H9 (cell line): ENCODE measurements at regions not wholly inside any gene's neighbourhood (a gene's known extent, or its start where the extent isn't known, plus 50 kb on each side); places are given as distances from the start of the nearest gene placed in this dataset.

Experiments
- DNase-seq: peaks from one replicate; pipeline ENCODE4 v3.0.0-alpha.2; 2017
- H2AFZ ChIP-seq: one replicate; pipeline ENCODE4 v1.6.1; 2013; ENCODE audit warnings: mild to moderate bottlenecking, low read length, control low read depth, moderate library complexity
- H2AK5ac ChIP-seq: 2 replicates; pipeline ENCODE4 v1.6.1; 2013; ENCODE audit warnings: low read length, control low read depth, mixed read lengths; ENCODE audit not compliant: insufficient read length
- H2BK120ac ChIP-seq: one replicate; pipeline ENCODE4 v1.6.1; 2013; ENCODE audit warnings: low read depth, mild to moderate bottlenecking, low read length, control low read depth, inconsistent platforms; ENCODE audit not compliant: poor library complexity, severe bottlenecking
- H2BK12ac ChIP-seq: 2 replicates; pipeline ENCODE4 v1.6.1; 2013; ENCODE audit warnings: low read length, control low read depth, mixed read lengths, low read depth; ENCODE audit not compliant: insufficient read length
- H2BK15ac ChIP-seq: 2 replicates; pipeline ENCODE4 v1.6.1; 2013; ENCODE audit warnings: low read depth, low read length, control low read depth
- H2BK20ac ChIP-seq: one replicate; pipeline ENCODE4 v1.6.1; 2013; ENCODE audit warnings: low read depth, mild to moderate bottlenecking, low read length, control low read depth, inconsistent platforms; ENCODE audit not compliant: poor library complexity, severe bottlenecking
- H2BK5ac ChIP-seq: 2 replicates; pipeline ENCODE4 v1.6.1; 2013; ENCODE audit warnings: low read length, control low read depth, mixed read lengths; ENCODE audit not compliant: insufficient read length
- H3K14ac ChIP-seq: 2 replicates; pipeline ENCODE4 v1.6.1; 2013; ENCODE audit warnings: low read length, control low read depth; ENCODE audit not compliant: insufficient read depth
- H3K18ac ChIP-seq: 2 replicates; pipeline ENCODE4 v1.6.1; 2013; ENCODE audit warnings: low read depth, mild to moderate bottlenecking, mixed read lengths, low read length, control low read depth; ENCODE audit not compliant: insufficient read length
- H3K23ac ChIP-seq: 2 replicates; pipeline ENCODE4 v1.6.1; 2013; ENCODE audit warnings: low read length, control low read depth, mixed read lengths, low read depth; ENCODE audit not compliant: insufficient read length
- H3K23me2 ChIP-seq: 2 replicates; pipeline ENCODE4 v1.6.1; 2013; ENCODE audit warnings: low read depth, mild to moderate bottlenecking, mixed read lengths, low read length, control low read depth; ENCODE audit not compliant: insufficient read length, poor library complexity, severe bottlenecking
- H3K27ac ChIP-seq: 2 replicates; pipeline ENCODE4 v1.5.1; 2013; ENCODE audit warnings: low read length, control low read depth, mixed read lengths, low read depth; ENCODE audit not compliant: insufficient read length
- H3K27me3 ChIP-seq: 2 replicates; pipeline ENCODE4 v1.6.1; 2013; ENCODE audit warnings: low read length, control low read depth, inconsistent platforms; ENCODE audit not compliant: insufficient read depth
- H3K4ac ChIP-seq: 2 replicates; pipeline ENCODE4 v1.6.1; 2013; ENCODE audit warnings: low read depth, mild to moderate bottlenecking, control low read depth, inconsistent platforms, low read length, moderate library complexity
- H3K4me1 ChIP-seq: 2 replicates; pipeline ENCODE4 v1.6.1; 2013; ENCODE audit warnings: low read length, control low read depth, inconsistent platforms; ENCODE audit not compliant: insufficient read depth
- H3K4me2 ChIP-seq: 2 replicates; pipeline ENCODE4 v1.6.1; 2013; ENCODE audit warnings: low read length, control low read depth, mixed read lengths; ENCODE audit not compliant: insufficient read length, insufficient read depth
- H3K56ac ChIP-seq: 2 replicates; pipeline ENCODE4 v1.6.1; 2013; ENCODE audit warnings: low read depth, mild to moderate bottlenecking, mixed read lengths, low read length, control low read depth; ENCODE audit not compliant: insufficient read length
- H3K79me1 ChIP-seq: 2 replicates; pipeline ENCODE4 v1.6.1; 2013; ENCODE audit warnings: low read depth, mild to moderate bottlenecking, moderate library complexity, low read length, control low read depth, inconsistent platforms; ENCODE audit not compliant: insufficient read depth, poor library complexity, severe bottlenecking
- H3K79me2 ChIP-seq: 2 replicates; pipeline ENCODE4 v1.6.1; 2013; ENCODE audit warnings: low read length, control low read depth, inconsistent platforms; ENCODE audit not compliant: insufficient read depth
- H3K9ac ChIP-seq: 2 replicates; pipeline ENCODE4 v1.6.1; 2013; ENCODE audit warnings: low read length, control low read depth, mixed read lengths; ENCODE audit not compliant: insufficient read length; ENCODE audit errors: extremely low read depth
- H3K9me3 ChIP-seq: one replicate; pipeline ENCODE4 v1.6.1; 2013; ENCODE audit warnings: low read depth, low read length, inconsistent platforms; ENCODE audit not compliant: control insufficient read depth
- H3T11ph ChIP-seq: one replicate; pipeline ENCODE4 v1.6.1; 2013; ENCODE audit warnings: mild to moderate bottlenecking, low read length, control low read depth, inconsistent platforms
- H4K20me1 ChIP-seq: one replicate; pipeline ENCODE4 v1.6.1; 2013; ENCODE audit not compliant: control insufficient read depth, insufficient read length, insufficient read depth
- H4K5ac ChIP-seq: 2 replicates; pipeline ENCODE4 v1.6.1; 2013; ENCODE audit warnings: low read depth, mild to moderate bottlenecking, mixed read lengths, low read length, control low read depth; ENCODE audit not compliant: insufficient read length
- H4K8ac ChIP-seq: replicated peaks from 2 replicates; pipeline ENCODE4 v1.6.1; 2013; ENCODE audit warnings: low read length, control low read depth, mixed read lengths, low read depth; ENCODE audit not compliant: insufficient read length
- H4K91ac ChIP-seq: 2 replicates; pipeline ENCODE4 v1.6.1; 2013; ENCODE audit warnings: low read depth, mild to moderate bottlenecking, moderate library complexity, mixed read lengths, low read length, control low read depth; ENCODE audit not compliant: insufficient read length
- H3K27ac Mint-ChIP-seq, 3 experiments: 2 replicates in 2 of 3; 3 replicates in 1 of 3; pipeline ENCODE4 v1.8.0; 2020 to 2021; ENCODE audit warnings: mixed read lengths in 3 of 3, mild to moderate bottlenecking in 1 of 3, moderate library complexity in 1 of 3
- H3K27me3 Mint-ChIP-seq: 2 replicates; pipeline ENCODE4 v1.8.0; 2021; ENCODE audit warnings: low read depth, mild to moderate bottlenecking, moderate library complexity, mixed read lengths
- H3K36me3 Mint-ChIP-seq, 3 experiments: 2 replicates in 2 of 3; 3 replicates in 1 of 3; pipeline ENCODE4 v1.8.0; 2020 to 2021; ENCODE audit warnings: low read depth in 3 of 3, mixed read lengths in 3 of 3; ENCODE audit not compliant: insufficient read depth in 1 of 3
- H3K4me1 Mint-ChIP-seq, 2 experiments: 2 replicates each; pipeline ENCODE4 v1.8.0; 2020; ENCODE audit warnings: mixed read lengths in 2 of 2
- H3K4me3 Mint-ChIP-seq, 2 experiments: 2 replicates in 1 of 2; 3 replicates in 1 of 2; pipeline ENCODE4 v1.8.0; 2020 to 2021; ENCODE audit warnings: mild to moderate bottlenecking in 2 of 2, mixed read lengths in 2 of 2, moderate library complexity in 1 of 2
- H3K9me3 Mint-ChIP-seq, 2 experiments: 2 replicates in 1 of 2; 3 replicates in 1 of 2; pipeline ENCODE4 v1.8.0; 2020; ENCODE audit warnings: mild to moderate bottlenecking in 2 of 2, mixed read lengths in 2 of 2, moderate library complexity in 1 of 2
- WGBS: extraction: QIAGEN DNeasy Blood & Tissue Kit; methylation state at CpG from one replicate; pipeline ENCODE4 v1.1.7; 2013; ENCODE audit warnings: missing lambda C conversion rate, low lambda C conversion rate, mixed read lengths; ENCODE audit not compliant: insufficient read length; ENCODE audit errors: extremely low coverage; 5-methylcytosine and 5-hydroxymethylcytosine counted together
- TF ChIP-seq, protein P1 (sequence below): fragments of 200-600 bp; sonication (generic); conservative IDR thresholded peaks from 3 replicates; pipeline ENCODE4 v1.8.0; 2021; ENCODE audit warnings: antibody characterized with exemption, mild to moderate bottlenecking

- no peak overlapping the region for H2BK120ac ChIP-seq
- peak overlapping the region in 1 of 3 experiments; percentile 23; a peak in 1 of 7 replicates for H3K27ac Mint-ChIP-seq
- TF ChIP-seq, protein P1, sequence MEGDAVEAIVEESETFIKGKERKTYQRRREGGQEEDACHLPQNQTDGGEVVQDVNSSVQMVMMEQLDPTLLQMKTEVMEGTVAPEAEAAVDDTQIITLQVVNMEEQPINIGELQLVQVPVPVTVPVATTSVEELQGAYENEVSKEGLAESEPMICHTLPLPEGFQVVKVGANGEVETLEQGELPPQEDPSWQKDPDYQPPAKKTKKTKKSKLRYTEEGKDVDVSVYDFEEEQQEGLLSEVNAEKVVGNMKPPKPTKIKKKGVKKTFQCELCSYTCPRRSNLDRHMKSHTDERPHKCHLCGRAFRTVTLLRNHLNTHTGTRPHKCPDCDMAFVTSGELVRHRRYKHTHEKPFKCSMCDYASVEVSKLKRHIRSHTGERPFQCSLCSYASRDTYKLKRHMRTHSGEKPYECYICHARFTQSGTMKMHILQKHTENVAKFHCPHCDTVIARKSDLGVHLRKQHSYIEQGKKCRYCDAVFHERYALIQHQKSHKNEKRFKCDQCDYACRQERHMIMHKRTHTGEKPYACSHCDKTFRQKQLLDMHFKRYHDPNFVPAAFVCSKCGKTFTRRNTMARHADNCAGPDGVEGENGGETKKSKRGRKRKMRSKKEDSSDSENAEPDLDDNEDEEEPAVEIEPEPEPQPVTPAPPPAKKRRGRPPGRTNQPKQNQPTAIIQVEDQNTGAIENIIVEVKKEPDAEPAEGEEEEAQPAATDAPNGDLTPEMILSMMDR, result no peak
- no peak overlapping the region for H3K27ac ChIP-seq
- no peak overlapping the region for H3K9ac ChIP-seq
- H2BK20ac ChIP-seq, result no peak overlapping the region
- H3K56ac ChIP-seq, result no peak overlapping the region
- no peak overlapping the region for H3K23ac ChIP-seq
- no peak overlapping the region for H2AFZ ChIP-seq
- WGBS, result no CpG with 5 or more reads among the region's 2 CpGs
- no peaks in the 10 kb centered on the region for H3K4me1 ChIP-seq
- H3K18ac ChIP-seq, result no peak overlapping the region
- H3K14ac ChIP-seq, result no peak overlapping the region
- no peaks in the 10 kb centered on the region for H3K79me1 ChIP-seq
- H3K4me2 ChIP-seq, result no peak overlapping the region
- H2BK15ac ChIP-seq, result no peak overlapping the region
- no peaks in the 10 kb centered on the region for H3K23me2 ChIP-seq
- H3K4ac ChIP-seq, result no peak overlapping the region
- H4K5ac ChIP-seq, result no peak overlapping the region
- H3K36me3 Mint-ChIP-seq, result no peaks in the 10 kb centered on the region; a peak in 1 of 7 replicates
- no peaks in the 10 kb centered on the region for H3K79me2 ChIP-seq
- no peaks in the 10 kb centered on the region for H3K9me3 ChIP-seq
- no peaks in the 10 kb centered on the region for H4K20me1 ChIP-seq
- H2BK12ac ChIP-seq, result no peak overlapping the region
- DNase-seq, result no peak
- no peak overlapping the region for H4K8ac ChIP-seq
- no peaks in the 10 kb centered on the region for H3K4me1 Mint-ChIP-seq
- H3K27me3 ChIP-seq, result no peaks in the 10 kb centered on the region
- no peak overlapping the region for H2BK5ac ChIP-seq
- no peak overlapping the region for H3K4me3 Mint-ChIP-seq
- H2AK5ac ChIP-seq, result no peak overlapping the region
- no peak overlapping the region for H4K91ac ChIP-seq
- no peak overlapping the region for H3T11ph ChIP-seq
- no peaks in the 10 kb centered on the region for H3K9me3 Mint-ChIP-seq
- no peaks in the 10 kb centered on the region; the same call in 1 of the 2 replicates for H3K27me3 Mint-ChIP-seq
Measured at GRCh38 chr12:105852951-105853350, 285.8 kb downstream of the NUAK1 start.
